ENCODE measurements at regions not wholly inside any gene's neighbourhood (a gene's known extent, or its start where the extent isn't known, plus 50 kb on each side); places are given as distances from the start of the nearest gene placed in this dataset.

GRCh38 chr5:121725450-121725849 is 126.2 kb upstream of the FTMT start:
- no peaks in the 10 kb centered on the region for H3K27me3 Mint-ChIP-seq (ENCODE audit: unreplicated experiment)

GRCh38 chr5:121726991-121727390 is 124.7 kb upstream of the FTMT start:
- TF ChIP-seq CTCF (IDR thresholded peaks at IDR 0.05; ENCODE audit: partially characterized antibody, unreplicated experiment) = no peak
- H3K4me1 Mint-ChIP-seq (ENCODE audit: low read depth, unreplicated experiment) = peaks cover 15% of the 10 kb centered on the region

More at GRCh38 chr5:121725450-121725849, 126.2 kb upstream of the FTMT start:
- Mint-ChIP-seq H3K4me3 (ENCODE audit: unreplicated experiment) (no peak overlapping the region), H3K4me1 (ENCODE audit: low read depth, unreplicated experiment) (peaks cover 5% of the 10 kb centered on the region), H3K27ac (ENCODE audit: unreplicated experiment) (no peak overlapping the region), H3K36me3 (ENCODE audit: unreplicated experiment) (no peaks in the 10 kb centered on the region), H3K9me3 (ENCODE audit: unreplicated experiment) (no peaks in the 10 kb centered on the region)
- TF ChIP-seq CTCF (IDR thresholded peaks at IDR 0.05; ENCODE audit: partially characterized antibody, unreplicated experiment) = no peak
- DNase-seq = no peak

GRCh38 chr5:121731377-121731776 is 120.3 kb upstream of the FTMT start:
- peak overlapping the region; percentile 15 for H3K4me3 Mint-ChIP-seq (ENCODE audit: unreplicated experiment)
- no peaks in the 10 kb centered on the region for H3K9me3 Mint-ChIP-seq (ENCODE audit: unreplicated experiment)
- peak overlapping the region; percentile 14 for H3K27ac Mint-ChIP-seq (ENCODE audit: unreplicated experiment)
- H3K4me1 Mint-ChIP-seq (ENCODE audit: low read depth, unreplicated experiment) = peaks cover 25% of the 10 kb centered on the region
- no peaks in the 10 kb centered on the region for H3K27me3 Mint-ChIP-seq (ENCODE audit: unreplicated experiment)
- TF ChIP-seq CTCF (IDR thresholded peaks at IDR 0.05; ENCODE audit: partially characterized antibody, unreplicated experiment) = no peak
- no peak for DNase-seq
- no peaks in the 10 kb centered on the region for H3K36me3 Mint-ChIP-seq (ENCODE audit: unreplicated experiment)

More at GRCh38 chr5:121726991-121727390, 124.7 kb upstream of the FTMT start:
- no peak overlapping the region for H3K4me3 Mint-ChIP-seq (ENCODE audit: unreplicated experiment)
- no peaks in the 10 kb centered on the region for H3K9me3 Mint-ChIP-seq (ENCODE audit: unreplicated experiment)
- H3K27me3 Mint-ChIP-seq (ENCODE audit: unreplicated experiment) = no peaks in the 10 kb centered on the region
- DNase-seq = no peak
- H3K36me3 Mint-ChIP-seq (ENCODE audit: unreplicated experiment) = no peaks in the 10 kb centered on the region
- H3K27ac Mint-ChIP-seq (ENCODE audit: unreplicated experiment) = peak overlapping the region; percentile 13

- H3K36me3 Mint-ChIP-seq (ENCODE audit: unreplicated experiment) = no peaks in the 10 kb centered on the region
- no peaks in the 10 kb centered on the region for H3K27me3 Mint-ChIP-seq (ENCODE audit: unreplicated experiment)
- no peak overlapping the region for H3K4me3 Mint-ChIP-seq (ENCODE audit: unreplicated experiment)
- no peak overlapping the region for H3K27ac Mint-ChIP-seq (ENCODE audit: unreplicated experiment)
- TF ChIP-seq CTCF (IDR thresholded peaks at IDR 0.05; ENCODE audit: partially characterized antibody, unreplicated experiment) = no peak
- no peak for DNase-seq
- no peaks in the 10 kb centered on the region for H3K9me3 Mint-ChIP-seq (ENCODE audit: unreplicated experiment)
- H3K4me1 Mint-ChIP-seq (ENCODE audit: low read depth, unreplicated experiment) = peaks cover 20% of the 10 kb centered on the region
Observed at GRCh38 chr5:121735618-121736017, 116.1 kb upstream of the FTMT start.

- Mint-ChIP-seq H3K27me3 (ENCODE audit: unreplicated experiment) (no peaks in the 10 kb centered on the region), H3K36me3 (ENCODE audit: unreplicated experiment) (no peaks in the 10 kb centered on the region), H3K4me1 (ENCODE audit: low read depth, unreplicated experiment) (peaks cover 10% of the 10 kb centered on the region), H3K9me3 (ENCODE audit: unreplicated experiment) (no peaks in the 10 kb centered on the region), H3K4me3 (ENCODE audit: unreplicated experiment) (no peak overlapping the region), H3K27ac (ENCODE audit: unreplicated experiment) (no peak overlapping the region)
- DNase-seq = no peak
- no peak for TF ChIP-seq CTCF (IDR thresholded peaks at IDR 0.05; ENCODE audit: partially characterized antibody, unreplicated experiment)
Observed at GRCh38 chr5:121737120-121737519, 114.6 kb upstream of the FTMT start.

Data from glutamatergic neuron (in vitro differentiated cells).